ENCODE measurements at regions not wholly inside any gene's neighbourhood (a gene's known extent, or its start where the extent isn't known, plus 50 kb on each side); places are given as distances from the start of the nearest gene placed in this dataset.

DNA sequence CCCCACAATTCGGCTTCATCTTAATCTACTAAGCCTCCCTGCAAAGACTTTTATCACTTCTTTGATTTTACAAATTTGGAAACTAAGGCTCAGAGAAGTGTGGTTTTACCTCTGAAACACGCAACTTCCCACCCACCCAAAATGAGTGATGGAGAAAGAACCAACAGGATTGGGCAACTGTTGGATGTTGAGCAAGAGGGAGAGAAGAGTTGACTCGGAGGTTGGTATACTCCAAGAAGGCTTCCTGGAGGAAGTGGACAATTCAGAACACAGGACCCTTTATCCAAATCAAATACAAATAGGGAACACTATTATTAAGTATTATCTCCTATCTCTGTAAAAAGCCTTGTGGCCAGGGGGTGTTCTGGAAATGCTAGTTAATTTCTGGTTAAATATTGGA is 323.0 kb downstream of the C16orf95 start:
- no peaks in the 10 kb centered on the region for H3K36me3 ChIP-seq (ENCODE audit: insufficient read depth, insufficient read length, low read length)
- H3K9ac ChIP-seq (ENCODE audit: insufficient read length, low read depth) = no peak overlapping the region
- H3K27me3 ChIP-seq (ENCODE audit: insufficient read depth, insufficient read length) = peaks cover 87% of the 10 kb centered on the region
- H3K4me1 ChIP-seq (ENCODE audit: insufficient read depth, insufficient read length) = peaks cover 6% of the 10 kb centered on the region
- no peak for DNase-seq (ENCODE audit: low read depth, low spot score)
- no peak overlapping the region for H3K4me3 ChIP-seq (ENCODE audit: insufficient read length, low read depth)
- no peak for TF ChIP-seq SUZ12 (IDR thresholded peaks at IDR 0.05; ENCODE audit: extremely low read depth, insufficient read depth, insufficient read length)
- TF ChIP-seq YY1 (IDR thresholded peaks at IDR 0.05; ENCODE audit: insufficient read depth, insufficient read length) = no peak
- TF ChIP-seq ZNF274 (IDR thresholded peaks at IDR 0.05; ENCODE audit: low read depth, low read length) = no peak
- peaks cover 12% of the 10 kb centered on the region; the same call in 1 of the 2 replicates for H3K9me3 ChIP-seq (ENCODE audit: insufficient read depth, low read length)

DNA sequence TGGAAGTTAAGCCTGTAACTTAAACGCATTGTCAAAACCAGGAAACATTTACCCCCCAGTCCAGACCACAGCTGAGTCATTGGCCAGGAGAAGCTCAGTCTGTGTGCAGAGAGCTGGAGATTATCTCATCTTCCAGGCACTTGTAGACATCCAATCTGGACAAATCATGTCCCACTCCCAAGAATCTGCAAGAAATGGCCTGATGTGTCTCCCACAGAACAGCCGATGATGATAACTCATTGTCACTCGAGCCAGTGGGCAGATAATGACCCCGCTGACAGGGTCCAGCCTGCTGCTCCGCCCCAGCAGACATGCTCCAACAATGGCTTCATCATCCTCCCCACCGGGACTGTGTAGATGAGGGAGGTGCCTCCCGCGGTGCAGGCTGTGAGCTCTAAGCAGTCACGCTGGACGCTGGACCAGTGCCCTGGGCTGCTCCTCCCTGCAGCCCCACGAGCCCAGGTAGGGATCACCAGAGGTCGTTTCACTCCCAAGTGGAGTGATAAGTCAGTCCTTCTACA is 322.5 kb downstream of the C16orf95 start:
- no peak for DNase-seq (ENCODE audit: low read depth, low spot score)
- Histone ChIP-seq H3K9me3 (ENCODE audit: insufficient read depth, low read length) (peaks cover 12% of the 10 kb centered on the region; the same call in 1 of the 2 replicates), H3K27me3 (ENCODE audit: insufficient read depth, insufficient read length) (peaks cover 86% of the 10 kb centered on the region)

DNA sequence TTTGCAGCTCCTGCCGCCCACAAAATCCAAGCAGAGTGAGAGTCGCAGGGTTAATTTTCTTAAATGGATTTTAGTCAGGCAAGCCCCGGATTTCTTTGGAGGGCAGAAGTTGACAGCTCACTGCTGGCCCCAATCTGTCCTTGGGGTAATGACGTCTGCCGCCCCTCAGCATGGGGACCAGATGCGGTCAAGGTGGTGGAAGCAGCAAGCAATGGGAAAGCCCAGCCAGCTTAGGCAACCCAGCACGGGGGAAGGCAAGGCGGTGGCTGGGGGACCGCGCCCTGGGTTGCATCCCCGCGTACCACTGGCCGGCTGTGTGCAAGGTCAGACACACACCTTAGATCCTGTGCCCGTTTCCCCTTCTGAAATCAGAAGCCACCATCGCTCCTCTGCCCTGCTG is 321.7 kb downstream of the C16orf95 start:
- H3K9me3 ChIP-seq (ENCODE audit: insufficient read depth, low read length) = peaks cover 12% of the 10 kb centered on the region
- TF ChIP-seq ZNF274 (IDR thresholded peaks at IDR 0.05; ENCODE audit: low read depth, low read length) = no peak
- TF ChIP-seq YY1 (IDR thresholded peaks at IDR 0.05; ENCODE audit: insufficient read depth, insufficient read length) = no peak
- TF ChIP-seq SUZ12 (IDR thresholded peaks at IDR 0.05; ENCODE audit: extremely low read depth, insufficient read depth, insufficient read length) = no peak
- H3K27me3 ChIP-seq (ENCODE audit: insufficient read depth, insufficient read length) = peaks cover 78% of the 10 kb centered on the region
- H3K4me1 ChIP-seq (ENCODE audit: insufficient read depth, insufficient read length) = peaks cover 6% of the 10 kb centered on the region
- no peak overlapping the region for H3K4me3 ChIP-seq (ENCODE audit: insufficient read length, low read depth)
- no peak overlapping the region for H3K9ac ChIP-seq (ENCODE audit: insufficient read length, low read depth)
- DNase-seq (ENCODE audit: low read depth, low spot score) = no peak
- H3K36me3 ChIP-seq (ENCODE audit: insufficient read depth, insufficient read length, low read length) = no peaks in the 10 kb centered on the region

More for the DNA sequence above, 322.5 kb downstream of the C16orf95 start:
- no peak for TF ChIP-seq YY1 (IDR thresholded peaks at IDR 0.05; ENCODE audit: insufficient read depth, insufficient read length)
- no peak for TF ChIP-seq ZNF274 (IDR thresholded peaks at IDR 0.05; ENCODE audit: low read depth, low read length)
- Histone ChIP-seq H3K4me3 (ENCODE audit: insufficient read length, low read depth) (no peak overlapping the region), H3K9ac (ENCODE audit: insufficient read length, low read depth) (no peak overlapping the region), H3K4me1 (ENCODE audit: insufficient read depth, insufficient read length) (peaks cover 6% of the 10 kb centered on the region), H3K36me3 (ENCODE audit: insufficient read depth, insufficient read length, low read length) (no peaks in the 10 kb centered on the region)

DNA sequence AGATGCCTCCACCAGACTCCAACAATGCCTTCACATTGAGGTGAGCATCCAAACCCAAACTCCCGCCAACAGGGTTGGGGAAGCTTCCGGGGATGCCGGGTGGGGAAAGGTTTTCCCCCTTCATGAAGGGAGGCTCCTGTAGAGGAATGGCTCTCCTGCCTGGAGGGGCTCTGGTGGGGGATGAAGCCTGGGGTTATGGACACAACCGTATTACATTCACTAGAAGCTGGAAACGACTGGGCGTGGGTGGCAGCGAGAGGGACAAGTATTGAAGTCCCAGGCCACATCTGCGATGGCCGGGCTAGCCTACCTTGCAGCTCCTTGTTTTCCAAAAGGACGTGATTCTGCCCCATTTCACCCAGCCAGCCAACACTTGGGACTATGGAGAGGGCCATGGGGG is 321.1 kb downstream of the C16orf95 start:
- H3K9ac ChIP-seq (ENCODE audit: insufficient read length, low read depth) = no peak overlapping the region
- H3K27me3 ChIP-seq (ENCODE audit: insufficient read depth, insufficient read length) = peaks cover 72% of the 10 kb centered on the region
- H3K4me3 ChIP-seq (ENCODE audit: insufficient read length, low read depth) = no peak overlapping the region
- H3K9me3 ChIP-seq (ENCODE audit: insufficient read depth, low read length) = peaks cover 12% of the 10 kb centered on the region
- H3K4me1 ChIP-seq (ENCODE audit: insufficient read depth, insufficient read length) = peaks cover 6% of the 10 kb centered on the region
- DNase-seq (ENCODE audit: low read depth, low spot score) = no peak
- H3K36me3 ChIP-seq (ENCODE audit: insufficient read depth, insufficient read length, low read length) = no peaks in the 10 kb centered on the region
- no peak for TF ChIP-seq ZNF274 (IDR thresholded peaks at IDR 0.05; ENCODE audit: low read depth, low read length)
- TF ChIP-seq SUZ12 (IDR thresholded peaks at IDR 0.05; ENCODE audit: extremely low read depth, insufficient read depth, insufficient read length) = no peak
- no peak for TF ChIP-seq YY1 (IDR thresholded peaks at IDR 0.05; ENCODE audit: insufficient read depth, insufficient read length)

DNA sequence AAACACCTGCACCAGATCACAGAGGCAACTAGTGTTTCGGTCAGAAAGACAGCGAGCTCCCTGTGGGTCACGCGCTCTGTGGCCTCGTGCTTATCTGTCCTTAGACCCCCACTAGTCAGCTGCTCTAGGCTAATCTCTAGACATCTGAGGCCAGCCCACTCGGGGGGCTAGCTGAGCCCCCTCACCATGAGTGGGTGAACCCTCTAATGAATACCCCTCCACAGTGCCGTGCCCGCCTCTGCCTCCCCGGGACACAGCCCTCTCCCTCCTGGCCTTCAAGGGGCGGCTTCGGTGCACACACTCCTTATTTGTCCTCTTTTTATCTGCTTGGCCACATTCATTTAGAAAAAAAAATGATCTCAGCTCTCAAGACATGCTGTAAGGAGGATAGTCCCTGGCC is 320.1 kb downstream of the C16orf95 start:
- no peak overlapping the region for H3K4me3 ChIP-seq (ENCODE audit: insufficient read length, low read depth)
- H3K27me3 ChIP-seq (ENCODE audit: insufficient read depth, insufficient read length) = peaks cover 64% of the 10 kb centered on the region
- peaks cover 6% of the 10 kb centered on the region for H3K4me1 ChIP-seq (ENCODE audit: insufficient read depth, insufficient read length)
- H3K9ac ChIP-seq (ENCODE audit: insufficient read length, low read depth) = no peak overlapping the region
- TF ChIP-seq SUZ12 (IDR thresholded peaks at IDR 0.05; ENCODE audit: extremely low read depth, insufficient read depth, insufficient read length) (no peak), YY1 (IDR thresholded peaks at IDR 0.05; ENCODE audit: insufficient read depth, insufficient read length) (no peak), ZNF274 (IDR thresholded peaks at IDR 0.05; ENCODE audit: low read depth, low read length) (no peak)
- no peaks in the 10 kb centered on the region for H3K36me3 ChIP-seq (ENCODE audit: insufficient read depth, insufficient read length, low read length)
- no peak for DNase-seq (ENCODE audit: low read depth, low spot score)
- H3K9me3 ChIP-seq (ENCODE audit: insufficient read depth, low read length) = peaks cover 12% of the 10 kb centered on the region

DNA sequence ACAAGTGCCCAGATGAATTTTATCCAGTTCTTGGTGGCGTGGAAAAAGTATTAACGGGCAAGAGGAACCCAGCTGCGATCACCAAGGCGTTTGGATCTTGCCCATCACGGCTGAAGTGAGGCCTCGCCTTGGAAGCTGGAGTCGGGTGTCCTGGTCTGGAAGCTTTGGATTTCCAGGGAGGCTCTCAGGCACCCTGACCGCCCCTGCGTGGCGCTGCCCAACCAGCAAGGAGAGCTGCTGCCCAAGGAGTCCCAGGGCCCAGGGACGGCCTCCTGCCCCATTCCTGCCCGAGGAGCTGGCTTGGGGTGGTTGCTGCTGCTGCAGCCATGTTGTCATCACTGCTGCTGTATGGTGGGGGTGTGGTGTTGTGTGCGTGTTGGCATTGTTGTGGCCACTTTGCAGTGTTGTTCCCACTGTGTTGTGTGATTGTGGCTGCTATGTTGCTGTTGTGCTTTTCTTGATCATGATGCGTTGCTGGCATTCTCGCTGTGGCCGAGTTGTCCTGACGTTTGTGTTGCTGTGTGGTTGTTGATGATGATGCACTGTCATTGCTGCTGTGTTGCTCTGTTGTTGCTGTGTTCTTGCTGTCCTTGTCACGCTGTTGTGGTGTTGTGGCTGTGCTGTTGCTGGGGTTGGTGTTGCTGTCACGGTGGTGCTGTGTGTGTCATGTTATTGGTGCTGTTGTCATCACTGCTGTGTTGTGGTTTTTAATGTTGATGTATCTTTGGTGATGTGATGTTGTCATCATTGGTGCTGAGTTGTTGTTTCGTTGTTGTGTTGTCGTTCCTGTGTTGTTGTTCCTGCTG is 318.8 kb downstream of the C16orf95 start:
- no peak for DNase-seq (ENCODE audit: low read depth, low spot score)
- H3K27me3 ChIP-seq (ENCODE audit: insufficient read depth, insufficient read length) = peaks cover 57% of the 10 kb centered on the region
- H3K4me3 ChIP-seq (ENCODE audit: insufficient read length, low read depth) = no peak overlapping the region
- no peaks in the 10 kb centered on the region for H3K36me3 ChIP-seq (ENCODE audit: insufficient read depth, insufficient read length, low read length)
- peaks cover 6% of the 10 kb centered on the region for H3K4me1 ChIP-seq (ENCODE audit: insufficient read depth, insufficient read length)
- H3K9ac ChIP-seq (ENCODE audit: insufficient read length, low read depth) = no peak overlapping the region
- no peak for TF ChIP-seq YY1 (IDR thresholded peaks at IDR 0.05; ENCODE audit: insufficient read depth, insufficient read length)
- no peak for TF ChIP-seq ZNF274 (IDR thresholded peaks at IDR 0.05; ENCODE audit: low read depth, low read length)
- TF ChIP-seq SUZ12 (IDR thresholded peaks at IDR 0.05; ENCODE audit: extremely low read depth, insufficient read depth, insufficient read length) = no peak
- H3K9me3 ChIP-seq (ENCODE audit: insufficient read depth, low read length) = no peaks in the 10 kb centered on the region; the same call in 1 of the 2 replicates

DNA sequence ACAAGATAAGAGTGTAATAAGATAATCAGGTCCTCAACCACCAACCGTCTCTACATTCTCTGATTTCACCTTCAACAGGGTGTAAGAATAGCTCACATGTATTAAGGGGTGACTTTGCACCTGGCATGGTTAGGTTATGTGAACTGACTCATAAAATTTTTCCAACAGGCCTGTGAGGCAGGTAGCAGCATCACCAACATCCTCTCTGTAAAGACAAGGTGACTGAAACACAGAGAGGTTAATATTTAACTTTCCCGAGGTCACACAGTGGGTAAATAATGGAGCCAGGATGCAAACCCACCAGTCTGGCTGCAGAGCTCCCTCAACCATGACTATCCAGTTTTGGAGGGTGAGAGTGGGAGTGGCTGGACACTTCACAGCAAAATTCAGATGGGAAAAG is 317.2 kb downstream of the C16orf95 start:
- Histone ChIP-seq H3K4me3 (ENCODE audit: insufficient read length, low read depth) (no peak overlapping the region), H3K9me3 (ENCODE audit: insufficient read depth, low read length) (peaks cover 10% of the 10 kb centered on the region), H3K9ac (ENCODE audit: insufficient read length, low read depth) (no peak overlapping the region), H3K27me3 (ENCODE audit: insufficient read depth, insufficient read length) (peaks cover 41% of the 10 kb centered on the region), H3K4me1 (ENCODE audit: insufficient read depth, insufficient read length) (peaks cover 6% of the 10 kb centered on the region), H3K36me3 (ENCODE audit: insufficient read depth, insufficient read length, low read length) (no peaks in the 10 kb centered on the region)
- TF ChIP-seq YY1 (IDR thresholded peaks at IDR 0.05; ENCODE audit: insufficient read depth, insufficient read length) = no peak
- no peak for TF ChIP-seq ZNF274 (IDR thresholded peaks at IDR 0.05; ENCODE audit: low read depth, low read length)
- DNase-seq (ENCODE audit: low read depth, low spot score) = no peak
